NCI-H345 (cell line): ENCODE measurements at regions not wholly inside any gene's neighbourhood (a gene's known extent, or its start where the extent isn't known, plus 50 kb on each side); places are given as distances from the start of the nearest gene placed in this dataset.
"Not testable (repeated sequence)": the region's sequence is repeated elsewhere in the genome, so short reads cannot be mapped to it uniquely, and the experiment has no call there.

ENCODE experiments used
- DNase-seq: peaks from one replicate; lab custom pipeline; 2025; lab: John Stamatoyannopoulos, UW

- DNase-seq = no peak
These were observed 60.3 kb downstream of the CHRD start for GRCh38 chr3:184440151-184440550.

GRCh38 chr3:184441202-184441900 lies 61.5 kb downstream of the CHRD start:
- no peak for DNase-seq

- no peak for DNase-seq
These were observed 63.5 kb downstream of the CHRD start for GRCh38 chr3:184443364-184443763.

- DNase-seq = no peak
These were observed 64.0 kb downstream of the CHRD start for GRCh38 chr3:184443831-184444230.

- DNase-seq = no peak
These were observed 68.7 kb downstream of the CHRD start for GRCh38 chr3:184448321-184449160.

GRCh38 chr3:184449161-184449515 lies 69.3 kb downstream of the CHRD start:
- no peak for DNase-seq

GRCh38 chr3:184450547-184450946 lies 70.7 kb downstream of the CHRD start:
- no peak for DNase-seq

- no peak for DNase-seq
These were observed 73.4 kb downstream of the CHRD start for GRCh38 chr3:184453296-184453695.

GRCh38 chr3:184455991-184456390 lies 76.1 kb downstream of the CHRD start:
- no peak for DNase-seq

- no peak for DNase-seq
These were observed 76.6 kb downstream of the CHRD start for GRCh38 chr3:184456476-184456875.

- DNase-seq = no peak
These were observed 77.5 kb downstream of the CHRD start for GRCh38 chr3:184457329-184457728.

GRCh38 chr3:184457784-184458377 lies 78.0 kb downstream of the CHRD start:
- not testable (repeated sequence) for DNase-seq

GRCh38 chr3:184459355-184459754 lies 79.5 kb downstream of the CHRD start:
- DNase-seq = no peak

GRCh38 chr3:184460276-184460675 lies 80.4 kb downstream of the CHRD start:
- DNase-seq = no peak

- DNase-seq = no peak
These were observed 81.4 kb downstream of the CHRD start for GRCh38 chr3:184461219-184461618.

- no peak for DNase-seq
These were observed 86.1 kb downstream of the CHRD start for GRCh38 chr3:184465883-184466412.

GRCh38 chr3:184466413-184466960 lies 86.6 kb downstream of the CHRD start:
- no peak for DNase-seq

GRCh38 chr3:184467171-184467570 lies 87.3 kb downstream of the CHRD start:
- no peak for DNase-seq

GRCh38 chr3:184470551-184470950 lies 90.7 kb downstream of the CHRD start:
- no peak for DNase-seq

GRCh38 chr3:184471439-184471838 lies 90.1 kb upstream of the EPHB3 start:
- no peak for DNase-seq

- no peak for DNase-seq
These were observed 88.7 kb upstream of the EPHB3 start for GRCh38 chr3:184472723-184473428.

GRCh38 chr3:184474897-184475296 lies 86.7 kb upstream of the EPHB3 start:
- no peak for DNase-seq
